ENCODE measurements at regions not wholly inside any gene's neighbourhood (a gene's known extent, or its start where the extent isn't known, plus 50 kb on each side); places are given as distances from the start of the nearest gene placed in this dataset.

DNA sequence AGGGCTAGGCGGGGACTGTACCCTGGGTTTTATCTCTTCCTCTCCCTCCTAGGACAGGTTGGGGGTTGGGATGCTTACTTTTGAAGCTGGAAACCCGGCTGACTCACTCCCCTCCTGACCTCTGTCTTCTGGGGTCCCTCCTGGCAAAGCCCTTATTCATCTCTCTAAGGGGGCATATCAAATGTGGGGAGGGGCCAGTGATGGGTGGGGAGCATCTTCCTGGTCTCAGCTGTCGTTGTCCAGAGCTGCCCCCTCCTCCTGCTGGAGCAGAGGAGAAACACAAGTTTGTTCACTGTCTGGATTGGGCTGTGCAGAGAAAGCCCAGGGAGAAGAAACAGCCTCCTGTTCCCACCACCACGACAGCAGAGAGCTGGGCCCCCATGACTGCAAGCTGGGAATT, 85.8 kb downstream of the TNFAIP2 start:
- Histone ChIP-seq H2BK15ac (replicated peaks; ENCODE audit: low read depth) (no peak overlapping the region), H3K56ac (ENCODE audit: low read length) (no peak overlapping the region), H4K8ac (ENCODE audit: low read depth, low read length) (no peak overlapping the region), H3K27ac (ENCODE audit: low read depth, low read length) (no peak overlapping the region), H3K4me3 (ENCODE audit: low read length) (no peak overlapping the region), H3K36me3 (ENCODE audit: control insufficient read depth, insufficient read depth, low read length) (no peaks in the 10 kb centered on the region), H3K4me2 (ENCODE audit: low read length) (no peak overlapping the region), H4K5ac (ENCODE audit: low read length) (no peak overlapping the region), H3K4me1 (ENCODE audit: control insufficient read depth, low read depth, low read length) (no peaks in the 10 kb centered on the region), H3K9ac (ENCODE audit: low read length) (no peak overlapping the region), H3K23ac (ENCODE audit: low read length) (no peak overlapping the region), H2BK5ac (ENCODE audit: low read length) (no peak overlapping the region), H3K18ac (ENCODE audit: low read length) (no peak overlapping the region), H2AK5ac (ENCODE audit: low read length) (no peak overlapping the region), H2BK120ac (ENCODE audit: low read depth, low read length) (no peak overlapping the region), H3K4ac (ENCODE audit: low read depth, low read length) (no peak overlapping the region), H3K79me2 (ENCODE audit: control insufficient read depth, insufficient read depth, low read length) (no peaks in the 10 kb centered on the region), H3K27me3 (ENCODE audit: insufficient read depth, low read length, poor library complexity) (no peaks in the 10 kb centered on the region), H3K79me1 (ENCODE audit: low read length) (no peaks in the 10 kb centered on the region)
- DNase-seq = no peak
- whole genome bisulfite sequencing (ENCODE audit: extremely low coverage, insufficient coverage, low lambda C conversion rate) = no CpG with 5 or more reads among the region's 4 CpGs

DNA sequence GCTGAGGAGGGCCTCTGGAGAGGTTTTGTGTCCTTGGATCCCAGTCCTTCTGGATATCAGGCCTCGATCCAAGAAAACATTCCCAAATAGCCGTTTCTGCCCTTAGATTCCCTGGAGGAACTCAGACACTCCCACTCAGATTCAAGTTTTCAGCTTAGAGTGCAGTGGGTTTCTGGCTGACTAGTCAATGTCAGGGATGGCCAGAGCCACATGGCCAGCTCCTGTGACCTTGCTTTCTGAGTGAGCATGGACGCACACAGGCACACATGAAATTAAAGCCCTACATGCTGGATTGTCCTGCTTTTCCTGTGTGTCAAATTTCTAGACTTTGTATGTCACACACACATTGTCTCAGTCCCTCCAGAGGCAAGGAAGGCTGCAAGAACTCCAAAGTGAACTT, 86.2 kb downstream of the TNFAIP2 start:
- no CpG with 5 or more reads among the region's 3 CpGs for WGBS (ENCODE audit: extremely low coverage, insufficient coverage, low lambda C conversion rate)
- no peaks in the 10 kb centered on the region for H3K79me1 ChIP-seq (ENCODE audit: low read length)
- no peak overlapping the region for H4K5ac ChIP-seq (ENCODE audit: low read length)
- H3K56ac ChIP-seq (ENCODE audit: low read length) = no peak overlapping the region
- no peak overlapping the region for H3K9ac ChIP-seq (ENCODE audit: low read length)
- H3K36me3 ChIP-seq (ENCODE audit: control insufficient read depth, insufficient read depth, low read length) = no peaks in the 10 kb centered on the region
- H2AK5ac ChIP-seq (ENCODE audit: low read length) = no peak overlapping the region
- no peaks in the 10 kb centered on the region for H3K27me3 ChIP-seq (ENCODE audit: insufficient read depth, low read length, poor library complexity)
- no peak overlapping the region for H4K8ac ChIP-seq (ENCODE audit: low read depth, low read length)
- H2BK5ac ChIP-seq (ENCODE audit: low read length) = no peak overlapping the region
- no peaks in the 10 kb centered on the region for H3K4me1 ChIP-seq (ENCODE audit: control insufficient read depth, low read depth, low read length)
- H3K4ac ChIP-seq (ENCODE audit: low read depth, low read length) = no peak overlapping the region
- H3K79me2 ChIP-seq (ENCODE audit: control insufficient read depth, insufficient read depth, low read length) = no peaks in the 10 kb centered on the region
- H3K23ac ChIP-seq (ENCODE audit: low read length) = no peak overlapping the region
- H3K18ac ChIP-seq (ENCODE audit: low read length) = no peak overlapping the region
- no peak overlapping the region for H3K4me2 ChIP-seq (ENCODE audit: low read length)
- no peak overlapping the region for H3K27ac ChIP-seq (ENCODE audit: low read depth, low read length)
- H3K4me3 ChIP-seq (ENCODE audit: low read length) = no peak overlapping the region
- no peak overlapping the region for H2BK15ac ChIP-seq (replicated peaks; ENCODE audit: low read depth)
- H2BK120ac ChIP-seq (ENCODE audit: low read depth, low read length) = no peak overlapping the region
- no peak for DNase-seq

DNA sequence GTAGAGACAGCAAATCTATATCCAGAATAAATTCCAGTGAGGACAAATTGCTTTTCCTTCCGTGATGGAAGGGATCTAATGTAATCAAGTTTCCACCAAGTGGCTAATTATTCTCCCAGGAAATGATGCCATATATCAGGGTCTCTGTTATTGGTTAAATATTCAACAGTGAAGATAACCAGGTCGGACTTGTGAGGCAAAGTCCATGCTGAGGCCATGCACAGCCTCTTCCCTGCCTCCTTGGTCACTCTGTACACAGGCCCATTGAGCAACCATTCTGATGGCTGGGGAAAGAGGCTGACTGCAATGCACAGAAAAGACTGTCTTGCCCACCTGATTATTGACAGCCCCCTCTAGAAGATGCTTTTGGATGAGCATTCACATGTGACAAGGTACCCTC, 90.1 kb downstream of the TNFAIP2 start:
- no peak overlapping the region for H2BK5ac ChIP-seq (ENCODE audit: low read length)
- no peak overlapping the region for H3K4me3 ChIP-seq (ENCODE audit: low read length)
- no peak overlapping the region for H4K5ac ChIP-seq (ENCODE audit: low read length)
- no peak overlapping the region for H3K9ac ChIP-seq (ENCODE audit: low read length)
- H3K4me1 ChIP-seq (ENCODE audit: control insufficient read depth, low read depth, low read length) = no peaks in the 10 kb centered on the region
- H3K56ac ChIP-seq (ENCODE audit: low read length) = no peak overlapping the region
- H3K27me3 ChIP-seq (ENCODE audit: insufficient read depth, low read length, poor library complexity) = no peaks in the 10 kb centered on the region
- no peak overlapping the region for H3K27ac ChIP-seq (ENCODE audit: low read depth, low read length)
- H3K4me2 ChIP-seq (ENCODE audit: low read length) = no peak overlapping the region
- WGBS (ENCODE audit: extremely low coverage, insufficient coverage, low lambda C conversion rate) = no CpG with 5 or more reads among the region's 2 CpGs
- H4K8ac ChIP-seq (ENCODE audit: low read depth, low read length) = no peak overlapping the region
- no peak overlapping the region for H2AK5ac ChIP-seq (ENCODE audit: low read length)
- no peak overlapping the region for H3K23ac ChIP-seq (ENCODE audit: low read length)
- no peak overlapping the region for H2BK120ac ChIP-seq (ENCODE audit: low read depth, low read length)
- no peaks in the 10 kb centered on the region for H3K79me1 ChIP-seq (ENCODE audit: low read length)
- H3K18ac ChIP-seq (ENCODE audit: low read length) = no peak overlapping the region
- H3K36me3 ChIP-seq (ENCODE audit: control insufficient read depth, insufficient read depth, low read length) = no peaks in the 10 kb centered on the region
- no peak for DNase-seq
- H3K4ac ChIP-seq (ENCODE audit: low read depth, low read length) = no peak overlapping the region
- no peaks in the 10 kb centered on the region for H3K79me2 ChIP-seq (ENCODE audit: control insufficient read depth, insufficient read depth, low read length)
- H2BK15ac ChIP-seq (replicated peaks; ENCODE audit: low read depth) = no peak overlapping the region

DNA sequence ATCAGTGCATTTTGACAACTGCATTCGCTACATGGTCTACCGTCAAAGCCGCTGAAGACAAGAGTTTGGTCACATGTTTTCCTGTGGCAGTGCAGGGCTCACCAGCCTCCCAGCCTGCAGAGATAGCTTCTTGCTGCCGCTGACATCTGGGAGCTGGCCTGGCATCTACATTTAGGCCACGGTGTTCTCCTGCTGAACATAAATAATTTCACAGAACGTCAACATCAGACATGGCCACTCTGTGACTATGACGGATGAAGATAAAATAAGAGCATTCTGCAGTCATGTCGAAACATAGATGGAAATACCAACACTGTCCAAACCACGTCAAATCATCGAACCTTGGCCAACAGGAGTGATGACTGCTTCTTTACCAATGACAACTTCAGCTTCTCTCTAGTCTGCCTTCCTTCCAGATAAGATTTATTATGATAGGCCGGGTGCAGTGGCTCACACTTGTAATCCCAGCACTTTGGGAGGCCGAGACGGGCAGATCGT, 91.2 kb downstream of the TNFAIP2 start:
- no CpG with 5 or more reads among the region's 14 CpGs for WGBS (ENCODE audit: extremely low coverage, insufficient coverage, low lambda C conversion rate)
- no peak for DNase-seq
- H4K5ac ChIP-seq (ENCODE audit: low read length) = no peak overlapping the region

GRCh38 chr14:103216399-103216798, 93.1 kb downstream of the TNFAIP2 start:
- Histone ChIP-seq H2AK5ac (ENCODE audit: low read length) (no peak overlapping the region), H3K23ac (ENCODE audit: low read length) (no peak overlapping the region), H3K4me1 (ENCODE audit: control insufficient read depth, low read depth, low read length) (no peaks in the 10 kb centered on the region), H3K4me3 (ENCODE audit: low read length) (no peak overlapping the region), H3K9ac (ENCODE audit: low read length) (no peak overlapping the region), H3K36me3 (ENCODE audit: control insufficient read depth, insufficient read depth, low read length) (no peaks in the 10 kb centered on the region), H2BK120ac (ENCODE audit: low read depth, low read length) (no peak overlapping the region), H3K4me2 (ENCODE audit: low read length) (no peak overlapping the region), H3K4ac (ENCODE audit: low read depth, low read length) (no peak overlapping the region), H2BK15ac (replicated peaks; ENCODE audit: low read depth) (no peak overlapping the region), H3K79me2 (ENCODE audit: control insufficient read depth, insufficient read depth, low read length) (no peaks in the 10 kb centered on the region), H3K18ac (ENCODE audit: low read length) (no peak overlapping the region), H3K79me1 (ENCODE audit: low read length) (no peaks in the 10 kb centered on the region), H3K27ac (ENCODE audit: low read depth, low read length) (no peak overlapping the region), H3K27me3 (ENCODE audit: insufficient read depth, low read length, poor library complexity) (no peaks in the 10 kb centered on the region), H4K8ac (ENCODE audit: low read depth, low read length) (no peak overlapping the region), H3K56ac (ENCODE audit: low read length) (no peak overlapping the region), H4K5ac (ENCODE audit: low read length) (no peak overlapping the region), H2BK5ac (ENCODE audit: low read length) (no peak overlapping the region)
- no peak for DNase-seq
- no CpG with 5 or more reads among the region's 10 CpGs for WGBS (ENCODE audit: extremely low coverage, insufficient coverage, low lambda C conversion rate)

More for the DNA sequence above, 91.2 kb downstream of the TNFAIP2 start:
- Histone ChIP-seq H3K23ac (ENCODE audit: low read length) (no peak overlapping the region), H2BK120ac (ENCODE audit: low read depth, low read length) (no peak overlapping the region), H4K8ac (ENCODE audit: low read depth, low read length) (no peak overlapping the region), H2AK5ac (ENCODE audit: low read length) (no peak overlapping the region), H3K4me1 (ENCODE audit: control insufficient read depth, low read depth, low read length) (no peaks in the 10 kb centered on the region), H3K4me2 (ENCODE audit: low read length) (no peak overlapping the region), H3K56ac (ENCODE audit: low read length) (no peak overlapping the region), H3K4me3 (ENCODE audit: low read length) (no peak overlapping the region), H3K9ac (ENCODE audit: low read length) (no peak overlapping the region), H3K27ac (ENCODE audit: low read depth, low read length) (no peak overlapping the region), H3K79me2 (ENCODE audit: control insufficient read depth, insufficient read depth, low read length) (no peaks in the 10 kb centered on the region), H3K27me3 (ENCODE audit: insufficient read depth, low read length, poor library complexity) (no peaks in the 10 kb centered on the region), H3K36me3 (ENCODE audit: control insufficient read depth, insufficient read depth, low read length) (no peaks in the 10 kb centered on the region), H3K79me1 (ENCODE audit: low read length) (no peaks in the 10 kb centered on the region), H3K18ac (ENCODE audit: low read length) (no peak overlapping the region), H3K4ac (ENCODE audit: low read depth, low read length) (no peak overlapping the region), H2BK5ac (ENCODE audit: low read length) (no peak overlapping the region), H2BK15ac (replicated peaks; ENCODE audit: low read depth) (no peak overlapping the region)

GRCh38 chr14:103216857-103217256, 93.6 kb downstream of the TNFAIP2 start:
- Histone ChIP-seq H3K27ac (ENCODE audit: low read depth, low read length) (no peak overlapping the region), H3K9ac (ENCODE audit: low read length) (no peak overlapping the region), H3K56ac (ENCODE audit: low read length) (no peak overlapping the region), H3K36me3 (ENCODE audit: control insufficient read depth, insufficient read depth, low read length) (no peaks in the 10 kb centered on the region), H4K8ac (ENCODE audit: low read depth, low read length) (no peak overlapping the region), H3K23ac (ENCODE audit: low read length) (no peak overlapping the region), H3K18ac (ENCODE audit: low read length) (no peak overlapping the region), H3K4me3 (ENCODE audit: low read length) (no peak overlapping the region), H3K79me2 (ENCODE audit: control insufficient read depth, insufficient read depth, low read length) (no peaks in the 10 kb centered on the region), H3K4ac (ENCODE audit: low read depth, low read length) (no peak overlapping the region), H2AK5ac (ENCODE audit: low read length) (no peak overlapping the region), H2BK120ac (ENCODE audit: low read depth, low read length) (no peak overlapping the region), H3K79me1 (ENCODE audit: low read length) (no peaks in the 10 kb centered on the region), H2BK5ac (ENCODE audit: low read length) (no peak overlapping the region), H3K27me3 (ENCODE audit: insufficient read depth, low read length, poor library complexity) (no peaks in the 10 kb centered on the region), H3K4me2 (ENCODE audit: low read length) (no peak overlapping the region), H4K5ac (ENCODE audit: low read length) (no peak overlapping the region), H3K4me1 (ENCODE audit: control insufficient read depth, low read depth, low read length) (no peaks in the 10 kb centered on the region), H2BK15ac (replicated peaks; ENCODE audit: low read depth) (no peak overlapping the region)
- no peak for DNase-seq
- no CpG with 5 or more reads among the region's 5 CpGs for WGBS (ENCODE audit: extremely low coverage, insufficient coverage, low lambda C conversion rate)
